B cell (primary cell): ENCODE measurements at regions not wholly inside any gene's neighbourhood (a gene's known extent, or its start where the extent isn't known, plus 50 kb on each side); places are given as distances from the start of the nearest gene placed in this dataset.

Source experiments
- ATAC-seq: fragments of 200-7000 bp; cut with Tn5 transposase; one replicate; pipeline ENCODE4 v1.10.0; 2021; ENCODE audit warnings: low read depth, mild to moderate bottlenecking, moderate number of reproducible peaks, moderate library complexity
- CTCF ChIA-PET: fragments of 350-600 bp; sonication (Branson Sonifier 250); formaldehyde crosslinking; loops from one replicate; lab custom pipeline; 2021; ENCODE audit warnings: antibody characterized with exemption, inconsistent platforms; lab: Charles Lee
- POLR2A ChIA-PET: fragments of 350-600 bp; sonication (Branson Sonifier 250); formaldehyde crosslinking; loops from one replicate; lab custom pipeline; 2021; ENCODE audit warnings: antibody characterized with exemption; lab: Charles Lee
- DNase-seq: peaks from one replicate; pipeline ENCODE4 v3.0.0; 2013
- H2AFZ ChIP-seq: 2 replicates; pipeline ENCODE4 v1.6.1; 2012; ENCODE audit warnings: mild to moderate bottlenecking, low read depth, low read length; ENCODE audit not compliant: insufficient read depth, poor library complexity, severe bottlenecking
- H3K27ac ChIP-seq, 2 donors: 1 replicate in 1 of 2; 2 replicates in 1 of 2; pipeline ENCODE4 v1.5.1; 2012 to 2013; ENCODE audit warnings: low read length in 2 of 2, mild to moderate bottlenecking in 2 of 2, moderate library complexity in 1 of 2
- H3K27me3 ChIP-seq, 4 experiments: fragments of 200-600 bp in 1 of 4; sonication (generic) in 1 of 4; replicated peaks in 1 of 4; 1 replicate in 2 of 4; 2 replicates in 2 of 4; pipeline versions ENCODE4 v1.6.1 to v1.7.0; 2013 to 2016; ENCODE audit warnings: low read length in 3 of 4, mild to moderate bottlenecking in 2 of 4, mixed read lengths in 1 of 4, moderate library complexity in 1 of 4; ENCODE audit not compliant: insufficient read depth in 4 of 4, control insufficient read depth in 3 of 4; ENCODE audit errors: control extremely low read depth in 1 of 4
- H3K36me3 ChIP-seq, 2 experiments: replicated peaks in 1 of 2; 1 replicate in 1 of 2; 2 replicates in 1 of 2; pipeline versions ENCODE4 v1.6.1 to v1.7.1; 2013; ENCODE audit warnings: low read length in 1 of 2; ENCODE audit not compliant: insufficient read depth in 2 of 2, control insufficient read depth in 1 of 2; ENCODE audit errors: control extremely low read depth in 1 of 2, extremely low read depth in 1 of 2
- H3K4me1 ChIP-seq, 2 donors: fragments of 200-600 bp in 1 of 2; sonication (generic) in 1 of 2; 1 replicate in 1 of 2; 2 replicates in 1 of 2; pipeline versions ENCODE4 v1.5.1 to v1.6.1; 2013 to 2017; ENCODE audit warnings: low read length in 2 of 2; ENCODE audit not compliant: control insufficient read depth in 2 of 2, insufficient read depth in 2 of 2
- H3K4me2 ChIP-seq: replicated peaks from 2 replicates; pipeline ENCODE3; 2012; ENCODE audit warnings: mild to moderate bottlenecking, low read depth, low read length; ENCODE audit not compliant: poor library complexity, severe bottlenecking
- H3K4me3 ChIP-seq, 5 experiments: fragments of 200-600 bp in 1 of 5; sonication (generic) in 1 of 5; 1 replicate in 3 of 5; 2 replicates in 2 of 5; pipeline versions ENCODE4 v1.5.1 to v1.7.0; 2011 to 2016; ENCODE audit warnings: low read length in 4 of 5, mild to moderate bottlenecking in 4 of 5, low read depth in 2 of 5, control low read depth in 1 of 5, moderate library complexity in 1 of 5; ENCODE audit not compliant: insufficient read depth in 1 of 5; ENCODE audit errors: control extremely low read depth in 1 of 5, extremely low read depth in 1 of 5
- H3K79me2 ChIP-seq: fragments of 200-600 bp; sonication (generic); one replicate; pipeline ENCODE4 v1.6.0; 2016; ENCODE audit warnings: low read length; ENCODE audit not compliant: control insufficient read depth, insufficient read depth
- H3K9ac ChIP-seq: fragments of 200-600 bp; sonication (generic); 2 replicates; pipeline ENCODE4 v1.6.1; 2017; ENCODE audit warnings: mild to moderate bottlenecking, low read length, moderate library complexity
- H3K9me3 ChIP-seq, 3 donors: one replicate each; pipeline versions ENCODE4 v1.6.1 to v1.7.1; 2013; ENCODE audit warnings: low read length in 2 of 3; ENCODE audit not compliant: control insufficient read depth in 2 of 3, insufficient read depth in 1 of 3; ENCODE audit errors: control extremely low read depth in 1 of 3
- H4K20me1 ChIP-seq: 2 replicates; pipeline ENCODE4 v1.6.0; 2012; ENCODE audit warnings: mild to moderate bottlenecking, low read length; ENCODE audit not compliant: insufficient read depth, control insufficient read depth, poor library complexity, severe bottlenecking
- H3K27ac Mint-ChIP-seq: one replicate; pipeline ENCODE4 v1.8.0; 2021; ENCODE audit warnings: mixed read lengths
- H3K27me3 Mint-ChIP-seq: one replicate; pipeline ENCODE4 v1.8.0; 2021; ENCODE audit warnings: mixed read lengths
- H3K4me1 Mint-ChIP-seq: one replicate; pipeline ENCODE4 v1.8.0; 2021; ENCODE audit warnings: mixed read lengths
- H3K4me3 Mint-ChIP-seq: one replicate; pipeline ENCODE4 v1.8.0; 2021; ENCODE audit warnings: mixed read lengths
- H3K9me3 Mint-ChIP-seq: one replicate; pipeline ENCODE4 v1.8.0; 2022; ENCODE audit warnings: mixed read lengths; ENCODE audit not compliant: insufficient read depth
- CTCF ChIP-seq: fragments of 200-600 bp; IDR thresholded peaks from one replicate; pipeline ENCODE4 v1.8.0; 2022; ENCODE audit warnings: antibody characterized with exemption, mild to moderate bottlenecking
- EZH2 ChIP-seq: IDR thresholded peaks from 2 replicates; pipeline ENCODE4 v1.6.1; 2012; ENCODE audit warnings: borderline replicate concordance, low read depth, mild to moderate bottlenecking, moderate library complexity, low read length; ENCODE audit not compliant: insufficient read depth, poor library complexity, severe bottlenecking
- WGBS: methylation state at CpG from one replicate; pipeline ENCODE4 v1.1.5; 2013; ENCODE audit warnings: missing lambda C conversion rate; ENCODE audit not compliant: insufficient coverage; 5-methylcytosine and 5-hydroxymethylcytosine counted together
- intact Hi-C: fragments of 100-400 bp; cut with micrococcal nuclease; formaldehyde crosslinking; loops from one replicate; pipeline ENCODE4 v1.10.0; 2022

GRCh38 chr7:121485467-121486243, 89.5 kb upstream of the FAM3C start:
- no peak overlapping the region for H3K4me3 Mint-ChIP-seq
- no peak overlapping the region for H3K4me3 ChIP-seq
- H3K9me3 Mint-ChIP-seq = no peaks in the 10 kb centered on the region
- H3K4me1 Mint-ChIP-seq = peaks cover 3% of the 10 kb centered on the region
- H3K27ac Mint-ChIP-seq = no peak overlapping the region
- ChIA-PET POLR2A (no interaction called here), CTCF (no interaction called here)
- TF ChIP-seq EZH2 = no peak
- TF ChIP-seq CTCF = no peak
- intact Hi-C loops = loop anchor here (5.0 kb wide), 1 partner anchor 47 kb away; no protein-coding TSS in a partner anchor
- no peaks in the 10 kb centered on the region for H3K36me3 ChIP-seq
- H3K79me2 ChIP-seq = no peaks in the 10 kb centered on the region
- H3K4me2 ChIP-seq = no peak overlapping the region
- no peak for DNase-seq
- peaks cover 0 to 2% of the 10 kb centered on the region in 2 donors for H3K4me1 ChIP-seq
- H3K9me3 ChIP-seq = no peaks in the 10 kb centered on the region
- no peaks in the 10 kb centered on the region for H4K20me1 ChIP-seq
- no peaks in the 10 kb centered on the region for H3K27me3 ChIP-seq
- 93% methylated on average over 5 of the region's 7 CpGs for WGBS
- H3K27me3 Mint-ChIP-seq = peaks cover 11% of the 10 kb centered on the region
- no peak overlapping the region for H3K9ac ChIP-seq
- H2AFZ ChIP-seq = no peak overlapping the region
- H3K27ac ChIP-seq = no peak overlapping the region
- no peak for ATAC-seq

GRCh38 chr7:121484089-121484763, 88.1 kb upstream of the FAM3C start:
- POLR2A ChIA-PET = no interaction called here
- no peaks in the 10 kb centered on the region for H3K9me3 Mint-ChIP-seq
- 100% methylated on average over 2 of the region's 2 CpGs for WGBS

More at GRCh38 chr7:121484089-121484763, 88.1 kb upstream of the FAM3C start:
- no peak overlapping the region for H3K4me3 Mint-ChIP-seq
- no peak overlapping the region for H3K4me3 ChIP-seq
- peaks cover 0 to 2% of the 10 kb centered on the region in 2 donors for H3K4me1 ChIP-seq
- H3K9me3 ChIP-seq = no peaks in the 10 kb centered on the region
- H3K27ac Mint-ChIP-seq = no peak overlapping the region
- no peak for ATAC-seq
- no peaks in the 10 kb centered on the region for H3K79me2 ChIP-seq
- intact Hi-C loops = no loop called here
- H3K36me3 ChIP-seq = no peaks in the 10 kb centered on the region
- no peak for DNase-seq
- no peaks in the 10 kb centered on the region for H4K20me1 ChIP-seq
- H3K4me2 ChIP-seq = no peak overlapping the region
- no peak overlapping the region for H3K27ac ChIP-seq
- CTCF ChIA-PET = no interaction called here
- no peaks in the 10 kb centered on the region for H3K27me3 ChIP-seq
- TF ChIP-seq CTCF (no peak), EZH2 (no peak)
- H2AFZ ChIP-seq = no peak overlapping the region
- H3K4me1 Mint-ChIP-seq = peaks cover 5% of the 10 kb centered on the region
- peaks cover 11% of the 10 kb centered on the region for H3K27me3 Mint-ChIP-seq
- no peak overlapping the region for H3K9ac ChIP-seq
